HG03354 (cell line): ENCODE measurements at regions not wholly inside any gene's neighbourhood (a gene's known extent, or its start where the extent isn't known, plus 50 kb on each side); places are given as distances from the start of the nearest gene placed in this dataset.
"Not testable (repeated sequence)": the region's sequence is repeated elsewhere in the genome, so short reads cannot be mapped to it uniquely, and the experiment has no call there.

ENCODE experiments used
- ATAC-seq: cut with Tn5 transposase; IDR thresholded peaks from one replicate; pipeline ENCODE4 v1.9.1; 2021; ENCODE audit warnings: mild to moderate bottlenecking; ENCODE audit not compliant: unreplicated experiment, poor library complexity, severe bottlenecking

- no peak for ATAC-seq
These were observed 672.1 kb downstream of the EFNB2 start for GRCh38 chr13:105863300-105863920.

GRCh38 chr13:105848494-105848893, 687.0 kb downstream of the EFNB2 start:
- no peak for ATAC-seq

GRCh38 chr13:105847527-105848291, 687.8 kb downstream of the EFNB2 start:
- ATAC-seq: no peak

- ATAC-seq: no peak
These were observed 688.5 kb downstream of the EFNB2 start for GRCh38 chr13:105846923-105847322.

GRCh38 chr13:105841286-105841685, 694.2 kb downstream of the EFNB2 start:
- ATAC-seq: no peak

GRCh38 chr13:105838231-105838630, 697.2 kb downstream of the EFNB2 start:
- no peak for ATAC-seq

GRCh38 chr13:105837295-105837694, 698.2 kb downstream of the EFNB2 start:
- ATAC-seq: not testable (repeated sequence)

GRCh38 chr13:105830821-105831220, 704.6 kb downstream of the EFNB2 start:
- ATAC-seq: no peak

- ATAC-seq: no peak
These were observed 708.2 kb downstream of the EFNB2 start for GRCh38 chr13:105827111-105827809.

- ATAC-seq: no peak
These were observed 710.4 kb downstream of the EFNB2 start for GRCh38 chr13:105825071-105825470.

GRCh38 chr13:105821337-105821736, 714.1 kb downstream of the EFNB2 start:
- no peak for ATAC-seq

- ATAC-seq: no peak
These were observed 715.0 kb downstream of the EFNB2 start for GRCh38 chr13:105820415-105820814.

GRCh38 chr13:105817498-105817897, 718.0 kb downstream of the EFNB2 start:
- ATAC-seq: no peak

GRCh38 chr13:105816994-105817393, 718.5 kb downstream of the EFNB2 start:
- no peak for ATAC-seq

- no peak for ATAC-seq
These were observed 720.6 kb downstream of the EFNB2 start for GRCh38 chr13:105814902-105815250.

- no peak for ATAC-seq
These were observed 721.1 kb downstream of the EFNB2 start for GRCh38 chr13:105814219-105814901.

GRCh38 chr13:105806628-105806920, 728.9 kb downstream of the EFNB2 start:
- ATAC-seq: no peak

GRCh38 chr13:105805892-105806627, 729.4 kb downstream of the EFNB2 start:
- no peak for ATAC-seq

- ATAC-seq: no peak
These were observed 730.8 kb downstream of the EFNB2 start for GRCh38 chr13:105804561-105805190.
